ENCODE measurements at regions not wholly inside any gene's neighbourhood (a gene's known extent, or its start where the extent isn't known, plus 50 kb on each side); places are given as distances from the start of the nearest gene placed in this dataset.

DNA sequence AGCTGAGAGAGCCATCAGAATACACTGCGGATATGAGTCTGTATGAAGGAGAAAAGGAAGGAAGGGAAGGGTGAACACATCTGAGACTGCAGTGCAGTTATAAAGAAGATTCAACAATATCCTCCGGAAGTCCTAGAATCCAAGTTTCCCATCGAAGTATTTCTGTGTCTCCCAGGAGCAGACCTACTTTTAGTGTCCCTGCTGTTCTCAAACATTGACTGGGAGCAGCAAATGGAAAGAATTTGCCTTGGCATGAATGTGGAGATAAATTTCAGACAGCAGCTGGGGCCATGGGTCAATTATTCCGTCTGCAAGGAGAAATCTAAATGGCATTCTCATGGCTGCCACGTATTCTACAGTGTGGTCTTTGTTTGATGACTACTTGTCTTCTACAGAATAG lies 478.1 kb upstream of the SMC2 start:
- Histone ChIP-seq H3K9me3 (ENCODE audit: control insufficient read depth, low read depth, low read length) (peaks cover 2% of the 10 kb centered on the region), H3K9me1 (ENCODE audit: control insufficient read depth, extremely low read depth, insufficient read depth, low read length) (no peaks in the 10 kb centered on the region), H3K79me2 (ENCODE audit: control insufficient read depth, insufficient read depth, low read length) (no peaks in the 10 kb centered on the region), H3K4me2 (ENCODE audit: control insufficient read depth, extremely low read depth, insufficient read depth, low read depth, low read length) (no peak overlapping the region), H4K20me1 (ENCODE audit: control insufficient read depth, extremely low read depth, insufficient read depth, low read length) (no peaks in the 10 kb centered on the region), H3K4me3 (ENCODE audit: control insufficient read depth in 2 of 3, extremely low read depth in 1 of 3, insufficient read depth in 2 of 3, low read depth in 1 of 3, low read length in 3 of 3) (no peak overlapping the region), H3K27ac (ENCODE audit: control insufficient read depth, insufficient read depth, low read length) (no peak overlapping the region), H3K9ac (ENCODE audit: control insufficient read depth, extremely low read depth, insufficient read depth, low read length) (no peak overlapping the region), H3K36me3 (ENCODE audit: control insufficient read depth in 2 of 2, extremely low read depth in 1 of 2, insufficient read depth in 2 of 2, low read length in 2 of 2) (no peaks in the 10 kb centered on the region), H3K4me1 (ENCODE audit: control insufficient read depth, extremely low read depth, insufficient read depth, low read length) (no peaks in the 10 kb centered on the region), H3K27me3 (ENCODE audit: control insufficient read depth, extremely low read depth, insufficient read depth, low read length) (no peaks in the 10 kb centered on the region), H2AFZ (ENCODE audit: control insufficient read depth, low read length) (no peak overlapping the region)
- no peak for DNase-seq (ENCODE audit: low read depth, low spot score)
- FAIRE-seq = no peak
- TF ChIP-seq, protein P1, sequence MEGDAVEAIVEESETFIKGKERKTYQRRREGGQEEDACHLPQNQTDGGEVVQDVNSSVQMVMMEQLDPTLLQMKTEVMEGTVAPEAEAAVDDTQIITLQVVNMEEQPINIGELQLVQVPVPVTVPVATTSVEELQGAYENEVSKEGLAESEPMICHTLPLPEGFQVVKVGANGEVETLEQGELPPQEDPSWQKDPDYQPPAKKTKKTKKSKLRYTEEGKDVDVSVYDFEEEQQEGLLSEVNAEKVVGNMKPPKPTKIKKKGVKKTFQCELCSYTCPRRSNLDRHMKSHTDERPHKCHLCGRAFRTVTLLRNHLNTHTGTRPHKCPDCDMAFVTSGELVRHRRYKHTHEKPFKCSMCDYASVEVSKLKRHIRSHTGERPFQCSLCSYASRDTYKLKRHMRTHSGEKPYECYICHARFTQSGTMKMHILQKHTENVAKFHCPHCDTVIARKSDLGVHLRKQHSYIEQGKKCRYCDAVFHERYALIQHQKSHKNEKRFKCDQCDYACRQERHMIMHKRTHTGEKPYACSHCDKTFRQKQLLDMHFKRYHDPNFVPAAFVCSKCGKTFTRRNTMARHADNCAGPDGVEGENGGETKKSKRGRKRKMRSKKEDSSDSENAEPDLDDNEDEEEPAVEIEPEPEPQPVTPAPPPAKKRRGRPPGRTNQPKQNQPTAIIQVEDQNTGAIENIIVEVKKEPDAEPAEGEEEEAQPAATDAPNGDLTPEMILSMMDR (optimal IDR thresholded peaks at IDR 0.05 in 1 of 3, IDR thresholded peaks at IDR 0.05 in 1 of 3, conservative IDR thresholded peaks at IDR 0.05 in 1 of 3; ENCODE audit: extremely low read depth in 1 of 3, insufficient read depth in 2 of 3, low read length in 3 of 3) = no peak
- no peak for TF ChIP-seq EZH2 (IDR thresholded peaks at IDR 0.05; ENCODE audit: low read length)
- dilution Hi-C loops (cut with MboI; ENCODE audit: extremely low pct_ligation_motif_present, low sequenced_read_pairs) = no loop called here

DNA sequence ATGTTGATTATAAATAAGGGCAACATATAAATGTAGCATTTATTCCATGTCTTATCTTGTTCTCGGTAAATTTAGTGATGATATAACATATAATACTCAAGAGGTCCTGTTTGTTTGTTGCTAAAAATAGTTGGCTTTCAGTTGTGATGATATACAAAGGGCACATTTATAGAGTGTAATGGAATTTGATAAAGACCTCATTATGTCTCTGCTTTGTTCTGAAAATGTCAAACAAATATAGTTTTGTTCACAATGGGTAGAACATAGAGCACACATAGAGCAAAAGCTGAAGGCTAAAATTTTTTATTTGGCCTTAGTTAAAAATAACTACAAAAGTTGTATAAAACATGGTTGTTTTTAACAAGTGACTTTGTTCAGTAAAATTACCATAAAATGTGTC lies 477.1 kb upstream of the SMC2 start:
- DNase-seq (ENCODE audit: low read depth, low spot score) = no peak
- H3K27ac ChIP-seq (ENCODE audit: control insufficient read depth, insufficient read depth, low read length) = no peak overlapping the region
- peaks cover 2% of the 10 kb centered on the region for H3K9me3 ChIP-seq (ENCODE audit: control insufficient read depth, low read depth, low read length)
- no peaks in the 10 kb centered on the region for H3K27me3 ChIP-seq (ENCODE audit: control insufficient read depth, extremely low read depth, insufficient read depth, low read length)
- dilution Hi-C loops (cut with MboI; ENCODE audit: extremely low pct_ligation_motif_present, low sequenced_read_pairs) = no loop called here
- H4K20me1 ChIP-seq (ENCODE audit: control insufficient read depth, extremely low read depth, insufficient read depth, low read length) = no peaks in the 10 kb centered on the region
- no peak overlapping the region for H3K9ac ChIP-seq (ENCODE audit: control insufficient read depth, extremely low read depth, insufficient read depth, low read length)
- no peak overlapping the region for H2AFZ ChIP-seq (ENCODE audit: control insufficient read depth, low read length)
- no peak for FAIRE-seq
- H3K4me1 ChIP-seq (ENCODE audit: control insufficient read depth, extremely low read depth, insufficient read depth, low read length) = no peaks in the 10 kb centered on the region
- H3K4me3 ChIP-seq (ENCODE audit: control insufficient read depth in 2 of 3, extremely low read depth in 1 of 3, insufficient read depth in 2 of 3, low read depth in 1 of 3, low read length in 3 of 3) = no peak overlapping the region
- no peak for TF ChIP-seq EZH2 (IDR thresholded peaks at IDR 0.05; ENCODE audit: low read length)
- TF ChIP-seq, protein P1 (optimal IDR thresholded peaks at IDR 0.05 in 1 of 3, IDR thresholded peaks at IDR 0.05 in 1 of 3, conservative IDR thresholded peaks at IDR 0.05 in 1 of 3; ENCODE audit: extremely low read depth in 1 of 3, insufficient read depth in 2 of 3, low read length in 3 of 3) = no peak
- H3K9me1 ChIP-seq (ENCODE audit: control insufficient read depth, extremely low read depth, insufficient read depth, low read length) = no peaks in the 10 kb centered on the region
- no peaks in the 10 kb centered on the region for H3K79me2 ChIP-seq (ENCODE audit: control insufficient read depth, insufficient read depth, low read length)
- no peak overlapping the region for H3K4me2 ChIP-seq (ENCODE audit: control insufficient read depth, extremely low read depth, insufficient read depth, low read depth, low read length)
- H3K36me3 ChIP-seq (ENCODE audit: control insufficient read depth in 2 of 2, extremely low read depth in 1 of 2, insufficient read depth in 2 of 2, low read length in 2 of 2) = no peaks in the 10 kb centered on the region

All from keratinocyte (primary cell).